Tibial nerve (tissue), 4 donors: ENCODE measurements at regions not wholly inside any gene's neighbourhood (a gene's known extent, or its start where the extent isn't known, plus 50 kb on each side); places are given as distances from the start of the nearest gene placed in this dataset.

Source experiments
- DNase-seq, 2 donors: peaks; one replicate each; pipeline ENCODE4 v3.0.0-alpha.2; 2019; ENCODE audit warnings: low spot score in 2 of 2
- H3K27ac ChIP-seq, 4 donors: fragments of 200-600 bp; sonication (generic) in 3 of 4; one replicate each; pipeline ENCODE4 v1.5.1; 2017 to 2019; ENCODE audit warnings: mild to moderate bottlenecking in 1 of 4
- H3K27me3 ChIP-seq, 2 donors: fragments of 200-600 bp; sonication (generic) in 1 of 2; one replicate each; pipeline versions ENCODE4 v1.5.1 to v1.6.0; 2017 to 2019
- H3K36me3 ChIP-seq, 3 donors: fragments of 200-600 bp; sonication (generic); one replicate each; pipeline ENCODE4 v1.5.1; 2018 to 2019
- H3K4me1 ChIP-seq, 4 donors: fragments of 200-600 bp; sonication (generic) in 3 of 4; one replicate each; pipeline ENCODE4 v1.5.1; 2017 to 2019
- H3K4me3 ChIP-seq, 4 donors: fragments of 200-600 bp; sonication (generic) in 3 of 4; one replicate each; pipeline ENCODE4 v1.5.1; 2017 to 2019; ENCODE audit warnings: mild to moderate bottlenecking in 1 of 4, moderate library complexity in 1 of 4
- H3K9me3 ChIP-seq, 4 donors: fragments of 200-600 bp; sonication (generic) in 3 of 4; one replicate each; pipeline ENCODE4 v1.5.1; 2017 to 2019
- EP300 ChIP-seq, 2 donors: sonication (generic); formaldehyde crosslinking; IDR thresholded peaks; one replicate each; pipeline ENCODE4 v1.6.1; 2017; ENCODE audit warnings: antibody characterized with exemption in 2 of 2, mild to moderate bottlenecking in 1 of 2
- POLR2A ChIP-seq, 2 donors: fragments of 450-650 bp; IDR thresholded peaks; one replicate each; pipeline ENCODE4 v1.6.1; 2017; ENCODE audit warnings: antibody characterized with exemption in 2 of 2, mild to moderate bottlenecking in 2 of 2, moderate library complexity in 2 of 2
- WGBS, 2 donors: methylation state at CpG; one replicate each; pipeline ENCODE4 v1.1.5; 2018; 5-methylcytosine and 5-hydroxymethylcytosine counted together
- TF ChIP-seq, protein P1 (sequence below), 5 experiments: fragments of 200-600 bp in 3 of 5; fragments of 450-650 bp in 2 of 5; sonication (generic) in 3 of 5; IDR thresholded peaks; one replicate each; pipeline ENCODE4 v1.5.1; 2016 to 2019; ENCODE audit warnings: antibody characterized with exemption in 5 of 5, mild to moderate bottlenecking in 3 of 5, moderate library complexity in 2 of 5

DNA sequence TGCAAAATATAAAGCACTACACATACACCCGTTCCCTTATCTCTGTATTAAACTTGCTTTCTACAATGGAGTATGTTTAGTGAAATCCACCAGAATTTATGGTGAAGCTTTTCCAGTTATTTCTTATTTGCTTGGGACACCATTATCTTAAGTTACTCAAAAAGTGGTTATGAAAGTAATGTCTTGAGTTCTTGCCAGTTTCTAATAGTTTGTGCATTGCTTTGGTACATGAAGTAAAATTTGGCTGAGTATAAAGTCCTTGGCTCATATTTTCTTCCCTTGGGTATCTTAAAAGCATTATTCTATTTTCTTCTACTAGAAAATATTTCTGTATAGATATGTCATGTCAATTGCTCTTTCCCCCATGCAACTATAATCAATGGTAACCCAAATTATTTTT is 85.2 kb downstream of the POLR1F start:
- Histone ChIP-seq H3K27me3 (no peaks in the 10 kb centered on the region), H3K36me3 (no peaks in the 10 kb centered on the region), H3K27ac (no peak overlapping the region), H3K4me1 (peaks cover 0 to 7% (median 0%) of the 10 kb centered on the region in 4 donors), H3K9me3 (peaks cover 0 to 19% (median 0%) of the 10 kb centered on the region in 4 donors), H3K4me3 (no peak overlapping the region)
- 81 to 84% methylated on average over 1 of the region's 1 CpG for WGBS, 2 donors
- no peak for DNase-seq
- TF ChIP-seq POLR2A (IDR thresholded peaks at IDR 0.05) (no peak), EP300 (IDR thresholded peaks at IDR 0.05) (no peak)
- TF ChIP-seq, protein P1, sequence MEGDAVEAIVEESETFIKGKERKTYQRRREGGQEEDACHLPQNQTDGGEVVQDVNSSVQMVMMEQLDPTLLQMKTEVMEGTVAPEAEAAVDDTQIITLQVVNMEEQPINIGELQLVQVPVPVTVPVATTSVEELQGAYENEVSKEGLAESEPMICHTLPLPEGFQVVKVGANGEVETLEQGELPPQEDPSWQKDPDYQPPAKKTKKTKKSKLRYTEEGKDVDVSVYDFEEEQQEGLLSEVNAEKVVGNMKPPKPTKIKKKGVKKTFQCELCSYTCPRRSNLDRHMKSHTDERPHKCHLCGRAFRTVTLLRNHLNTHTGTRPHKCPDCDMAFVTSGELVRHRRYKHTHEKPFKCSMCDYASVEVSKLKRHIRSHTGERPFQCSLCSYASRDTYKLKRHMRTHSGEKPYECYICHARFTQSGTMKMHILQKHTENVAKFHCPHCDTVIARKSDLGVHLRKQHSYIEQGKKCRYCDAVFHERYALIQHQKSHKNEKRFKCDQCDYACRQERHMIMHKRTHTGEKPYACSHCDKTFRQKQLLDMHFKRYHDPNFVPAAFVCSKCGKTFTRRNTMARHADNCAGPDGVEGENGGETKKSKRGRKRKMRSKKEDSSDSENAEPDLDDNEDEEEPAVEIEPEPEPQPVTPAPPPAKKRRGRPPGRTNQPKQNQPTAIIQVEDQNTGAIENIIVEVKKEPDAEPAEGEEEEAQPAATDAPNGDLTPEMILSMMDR (IDR thresholded peaks at IDR 0.05): no peak

DNA sequence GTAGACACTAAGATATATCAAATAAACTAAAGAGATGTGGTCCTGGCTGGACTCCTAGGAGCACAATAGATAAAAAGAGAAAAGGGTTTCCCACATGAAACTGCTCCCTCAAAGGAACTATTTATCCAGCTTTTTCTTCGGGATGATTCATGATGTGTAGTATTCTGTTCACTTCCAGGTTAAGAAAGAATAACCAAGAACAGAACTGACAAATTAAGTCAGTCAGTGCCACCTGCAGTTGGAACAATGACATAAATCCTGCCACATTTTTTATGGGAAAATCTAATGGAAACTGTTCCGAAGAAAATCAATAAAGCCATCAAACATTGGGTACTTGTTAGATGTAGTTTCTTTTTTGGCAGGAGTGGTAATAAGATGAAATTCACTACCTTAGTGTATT is 87.1 kb downstream of the POLR1F start:
- H3K27me3 ChIP-seq: no peaks in the 10 kb centered on the region
- H3K4me1 ChIP-seq: peaks cover 0 to 7% (median 0%) of the 10 kb centered on the region in 4 donors
- 40 to 58% methylated on average over 2 of the region's 2 CpGs for WGBS, 2 donors
- peaks cover 0 to 9% (median 0%) of the 10 kb centered on the region in 4 donors for H3K9me3 ChIP-seq
- no peaks in the 10 kb centered on the region for H3K36me3 ChIP-seq
- TF ChIP-seq, protein P1 (IDR thresholded peaks at IDR 0.05): peak in 2 of 5 experiments; percentile 13 to 23
- no peak for TF ChIP-seq EP300 (IDR thresholded peaks at IDR 0.05)
- DNase-seq: no peak
- H3K27ac ChIP-seq: no peak overlapping the region
- no peak overlapping the region for H3K4me3 ChIP-seq

- Histone ChIP-seq H3K4me1 (peaks cover 0 to 7% (median 0%) of the 10 kb centered on the region in 4 donors), H3K27me3 (no peaks in the 10 kb centered on the region), H3K36me3 (no peaks in the 10 kb centered on the region), H3K27ac (no peak overlapping the region), H3K9me3 (peaks cover 0 to 9% (median 0%) of the 10 kb centered on the region in 4 donors), H3K4me3 (no peak overlapping the region)
- 50 to 52% methylated on average over 2 of the region's 2 CpGs for WGBS, 2 donors
- no peak for DNase-seq
- TF ChIP-seq, protein P1 (IDR thresholded peaks at IDR 0.05): no peak
- TF ChIP-seq POLR2A (IDR thresholded peaks at IDR 0.05) (no peak), EP300 (IDR thresholded peaks at IDR 0.05) (no peak)
Measured at GRCh38 chr7:19620470-19620869, 88.4 kb downstream of the POLR1F start.

DNA sequence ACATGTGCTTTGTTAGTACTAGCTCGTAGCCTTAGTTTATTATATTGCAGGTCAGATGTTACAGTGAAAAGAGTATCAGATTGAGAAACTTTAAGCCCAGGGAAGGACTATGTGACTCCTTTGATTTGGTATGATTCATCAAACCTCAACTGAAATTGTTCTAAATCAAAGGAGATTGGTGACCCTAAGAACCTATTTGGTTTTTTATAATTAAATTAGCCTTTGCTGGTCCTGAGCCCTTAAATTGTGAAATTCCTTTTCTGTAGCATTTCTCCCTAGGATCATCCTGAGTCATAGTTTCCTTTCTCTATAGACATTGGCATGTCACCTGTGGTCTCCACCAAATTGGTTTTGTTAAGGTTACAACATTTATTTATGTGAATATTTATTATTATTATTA is 89.7 kb downstream of the POLR1F start:
- no peak overlapping the region for H3K27ac ChIP-seq
- no peaks in the 10 kb centered on the region for H3K9me3 ChIP-seq
- H3K36me3 ChIP-seq: no peaks in the 10 kb centered on the region
- TF ChIP-seq POLR2A (IDR thresholded peaks at IDR 0.05) (no peak), EP300 (IDR thresholded peaks at IDR 0.05) (no peak)
- TF ChIP-seq, protein P1 (IDR thresholded peaks at IDR 0.05): no peak
- H3K4me3 ChIP-seq: no peak overlapping the region
- 80 to 95% methylated on average over 1 of the region's 1 CpG for WGBS, 2 donors
- peaks cover 0 to 7% (median 0%) of the 10 kb centered on the region in 4 donors for H3K4me1 ChIP-seq
- H3K27me3 ChIP-seq: no peaks in the 10 kb centered on the region
- no peak for DNase-seq

DNA sequence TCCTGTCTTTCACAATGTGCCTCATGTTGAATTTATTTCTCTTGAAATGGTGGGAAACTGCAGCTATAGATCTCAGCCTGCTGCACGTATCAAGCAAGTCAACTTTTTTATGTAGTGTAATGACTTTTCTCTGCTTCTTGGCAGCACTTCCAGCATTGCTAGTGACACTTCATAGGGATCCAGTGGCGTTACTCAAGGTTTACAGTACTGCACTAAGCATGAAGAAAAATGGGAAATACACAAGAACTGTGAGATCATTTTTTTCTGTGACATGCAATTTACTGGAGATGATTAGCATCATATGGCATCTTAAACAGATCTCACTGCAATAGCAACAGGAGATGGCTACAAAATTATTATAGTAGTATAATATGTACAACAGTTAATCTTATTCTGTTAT is 90.9 kb downstream of the POLR1F start:
- TF ChIP-seq, protein P1 (IDR thresholded peaks at IDR 0.05): no peak
- TF ChIP-seq POLR2A (IDR thresholded peaks at IDR 0.05) (no peak), EP300 (IDR thresholded peaks at IDR 0.05) (no peak)

More for the DNA sequence above, 90.9 kb downstream of the POLR1F start:
- no peaks in the 10 kb centered on the region for H3K9me3 ChIP-seq
- no peaks in the 10 kb centered on the region for H3K36me3 ChIP-seq
- WGBS, 2 donors: 42 to 52% methylated on average over 2 of the region's 2 CpGs
- H3K4me3 ChIP-seq: no peak overlapping the region
- DNase-seq: no peak
- no peaks in the 10 kb centered on the region for H3K27me3 ChIP-seq
- no peak overlapping the region for H3K27ac ChIP-seq
- H3K4me1 ChIP-seq: peaks cover 0 to 7% (median 0%) of the 10 kb centered on the region in 4 donors
